ENCODE measurements at regions not wholly inside any gene's neighbourhood (a gene's known extent, or its start where the extent isn't known, plus 50 kb on each side); places are given as distances from the start of the nearest gene placed in this dataset.

GRCh38 chr11:36985562-36985961 lies 387.5 kb upstream of the RAG2 start:
- H3K27ac ChIP-seq (ENCODE audit: low read depth, low read length), result no peak overlapping the region
- H3K36me3 ChIP-seq (ENCODE audit: control insufficient read depth in 1 of 2, insufficient read depth in 2 of 2, low read length in 2 of 2), result no peaks in the 10 kb centered on the region
- no peak overlapping the region for H3K9ac ChIP-seq (ENCODE audit: low read length)
- DNase-seq (ENCODE audit: low read depth, low spot score), result no peak
- no peak overlapping the region for H2AFZ ChIP-seq (ENCODE audit: low read depth, low read length, poor library complexity, severe bottlenecking)
- no TSS peak for BruUV-seq (replicated peaks)
- H3K4me3 ChIP-seq (replicated peaks in 1 of 2; ENCODE audit: low read depth in 1 of 2, low read length in 2 of 2), result no peak overlapping the region
- H3K4me2 ChIP-seq (ENCODE audit: low read length), result no peak overlapping the region
- no peaks in the 10 kb centered on the region for H4K20me1 ChIP-seq (ENCODE audit: insufficient read depth)
- ChIA-PET POLR2A (no interaction called here), RAD21 (ENCODE audit: low non-redundant PET in 1 of 2, low total read pairs in 2 of 2, uncharacterized antibody in 2 of 2, unreplicated experiment in 2 of 2) (no interaction called here), CTCF (no interaction called here)
- H3K4me1 ChIP-seq (ENCODE audit: control insufficient read depth in 1 of 2, insufficient read depth in 2 of 2, low read length in 2 of 2), result no peaks in the 10 kb centered on the region
- no peaks in the 10 kb centered on the region for H3K9me2 ChIP-seq (ENCODE audit: insufficient read depth)
- no peaks in the 10 kb centered on the region for H3K27me3 ChIP-seq (ENCODE audit: insufficient read depth, low read length)
- peaks cover 11 to 14% of the 10 kb centered on the region in 2 experiments; a peak in 2 of 4 replicates for H3K9me3 ChIP-seq (ENCODE audit: control insufficient read depth in 1 of 2, insufficient read depth in 1 of 2, low read depth in 1 of 2, low read length in 2 of 2)
- no peaks in the 10 kb centered on the region for H3K79me2 ChIP-seq (ENCODE audit: insufficient read depth, low read length)
- intact Hi-C loops (cut with micrococcal nuclease), result no loop called here
- no peak for ATAC-seq
- TF ChIP-seq JUND (IDR thresholded peaks at IDR 0.05), result no peak
- no peak for TF ChIP-seq CEBPB (IDR thresholded peaks at IDR 0.05; ENCODE audit: low read depth)
- no peak for TF ChIP-seq FOSL1 (IDR thresholded peaks at IDR 0.05; ENCODE audit: low read depth)
- no peak for TF ChIP-seq EZH2phosphoT487 (IDR thresholded peaks at IDR 0.05; ENCODE audit: borderline replicate concordance)
- TF ChIP-seq POLR2A (IDR thresholded peaks at IDR 0.05; ENCODE audit: borderline replicate concordance, extremely low read depth, insufficient read depth, insufficient read length), result no peak
- TF ChIP-seq SRF (IDR thresholded peaks at IDR 0.05; ENCODE audit: low read depth), result no peak
- no peak for TF ChIP-seq TCF7L2 (IDR thresholded peaks at IDR 0.05; ENCODE audit: borderline replicate concordance, extremely low read depth, insufficient read depth, insufficient read length)
- TF ChIP-seq YY1 (IDR thresholded peaks at IDR 0.05; ENCODE audit: extremely low read depth, insufficient replicate concordance, low read depth, low read length), result no peak

- ChIA-PET POLR2A (no interaction called here), CTCF (no interaction called here), RAD21 (ENCODE audit: low non-redundant PET in 1 of 2, low total read pairs in 2 of 2, uncharacterized antibody in 2 of 2, unreplicated experiment in 2 of 2) (no interaction called here)
- H3K27ac ChIP-seq (ENCODE audit: low read depth, low read length), result no peak overlapping the region
- TF ChIP-seq EGR1 (IDR thresholded peaks at IDR 0.05; ENCODE audit: low read depth) (no peak), EZH2 (IDR thresholded peaks at IDR 0.05) (no peak), ZNF274 (IDR thresholded peaks at IDR 0.05; ENCODE audit: low read depth, low read length) (no peak), RAD21 (IDR thresholded peaks at IDR 0.05; ENCODE audit: low read depth) (no peak), EZH2phosphoT487 (IDR thresholded peaks at IDR 0.05; ENCODE audit: borderline replicate concordance) (no peak), SIN3A (IDR thresholded peaks at IDR 0.05; ENCODE audit: low read depth) (no peak), POLR2AphosphoS5 (IDR thresholded peaks at IDR 0.05; ENCODE audit: low read depth, low read length) (no peak), TCF7L2 (IDR thresholded peaks at IDR 0.05; ENCODE audit: borderline replicate concordance, extremely low read depth, insufficient read depth, insufficient read length) (no peak), CTCF (IDR thresholded peaks at IDR 0.05 in 2 of 3, conservative IDR thresholded peaks at IDR 0.05 in 1 of 3; ENCODE audit: borderline replicate concordance in 1 of 3, insufficient read depth in 1 of 3, low read depth in 2 of 3, low read length in 2 of 3) (no peak), YY1 (IDR thresholded peaks at IDR 0.05; ENCODE audit: extremely low read depth, insufficient replicate concordance, low read depth, low read length) (no peak), SP1 (IDR thresholded peaks at IDR 0.05; ENCODE audit: low read depth) (no peak), FOSL1 (IDR thresholded peaks at IDR 0.05; ENCODE audit: low read depth) (no peak), JUND (IDR thresholded peaks at IDR 0.05) (no peak)
- H3K36me3 ChIP-seq (ENCODE audit: control insufficient read depth in 1 of 2, insufficient read depth in 2 of 2, low read length in 2 of 2), result no peaks in the 10 kb centered on the region
- H3K9ac ChIP-seq (ENCODE audit: low read length), result no peak overlapping the region
- H4K20me1 ChIP-seq (ENCODE audit: insufficient read depth), result no peaks in the 10 kb centered on the region
- H3K9me2 ChIP-seq (ENCODE audit: insufficient read depth), result no peaks in the 10 kb centered on the region
- no peak overlapping the region for H3K4me3 ChIP-seq (replicated peaks in 1 of 2; ENCODE audit: low read depth in 1 of 2, low read length in 2 of 2)
- BruUV-seq (replicated peaks), result no TSS peak
- H3K4me2 ChIP-seq (ENCODE audit: low read length), result no peak overlapping the region
- no peaks in the 10 kb centered on the region for H3K27me3 ChIP-seq (ENCODE audit: insufficient read depth, low read length)
- peaks cover 6 to 24% of the 10 kb centered on the region in 2 experiments; a peak in 3 of 4 replicates for H3K9me3 ChIP-seq (ENCODE audit: control insufficient read depth in 1 of 2, insufficient read depth in 1 of 2, low read depth in 1 of 2, low read length in 2 of 2)
- DNase-seq (ENCODE audit: low read depth, low spot score), result no peak
- no peaks in the 10 kb centered on the region for H3K79me2 ChIP-seq (ENCODE audit: insufficient read depth, low read length)
- intact Hi-C loops (cut with micrococcal nuclease), result no loop called here
- no peak for ATAC-seq
- H2AFZ ChIP-seq (ENCODE audit: low read depth, low read length, poor library complexity, severe bottlenecking), result no peak overlapping the region
- no peaks in the 10 kb centered on the region for H3K4me1 ChIP-seq (ENCODE audit: control insufficient read depth in 1 of 2, insufficient read depth in 2 of 2, low read length in 2 of 2)
These were observed 378.7 kb upstream of the RAG2 start for GRCh38 chr11:36976741-36977140.
